GM12865 (cell line): ENCODE measurements at regions not wholly inside any gene's neighbourhood (a gene's known extent, or its start where the extent isn't known, plus 50 kb on each side); places are given as distances from the start of the nearest gene placed in this dataset.

Experiments used
- DNase-seq: peaks from one replicate; pipeline ENCODE4 v3.0.0; 2010; ENCODE audit warnings: low read depth
- H3K4me3 ChIP-seq: 2 replicates; pipeline ENCODE4 v1.5.1; 2011; ENCODE audit warnings: mild to moderate bottlenecking, low read depth, low read length, control low read depth
- TF ChIP-seq, protein P1 (sequence below): IDR thresholded peaks from 2 replicates; pipeline ENCODE4 v1.5.1; 2011; ENCODE audit warnings: low read length, control low read depth, low read depth, inconsistent platforms; ENCODE audit not compliant: insufficient read depth; ENCODE audit errors: missing control alignments

DNA sequence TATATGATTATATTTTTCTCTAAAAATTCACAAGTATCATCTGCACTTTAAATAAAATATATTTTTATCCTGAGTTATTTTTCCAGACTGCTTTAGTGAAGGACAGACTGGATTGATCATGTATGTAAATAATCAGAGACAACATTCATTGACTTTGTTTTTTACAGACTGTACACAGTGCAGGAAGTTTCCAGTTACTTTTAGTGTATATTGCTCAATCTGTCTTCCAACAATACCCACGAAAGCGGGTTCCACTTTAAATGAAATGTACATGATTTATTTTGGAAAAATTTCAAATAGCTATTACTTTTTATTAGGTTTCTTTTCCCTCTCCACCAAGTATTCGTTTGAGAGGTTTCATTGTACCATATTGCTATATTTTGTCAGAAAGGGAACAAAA is 497.0 kb downstream of the FSCB start:
- no peak overlapping the region for H3K4me3 ChIP-seq
- DNase-seq: no peak
- TF ChIP-seq, protein P1, sequence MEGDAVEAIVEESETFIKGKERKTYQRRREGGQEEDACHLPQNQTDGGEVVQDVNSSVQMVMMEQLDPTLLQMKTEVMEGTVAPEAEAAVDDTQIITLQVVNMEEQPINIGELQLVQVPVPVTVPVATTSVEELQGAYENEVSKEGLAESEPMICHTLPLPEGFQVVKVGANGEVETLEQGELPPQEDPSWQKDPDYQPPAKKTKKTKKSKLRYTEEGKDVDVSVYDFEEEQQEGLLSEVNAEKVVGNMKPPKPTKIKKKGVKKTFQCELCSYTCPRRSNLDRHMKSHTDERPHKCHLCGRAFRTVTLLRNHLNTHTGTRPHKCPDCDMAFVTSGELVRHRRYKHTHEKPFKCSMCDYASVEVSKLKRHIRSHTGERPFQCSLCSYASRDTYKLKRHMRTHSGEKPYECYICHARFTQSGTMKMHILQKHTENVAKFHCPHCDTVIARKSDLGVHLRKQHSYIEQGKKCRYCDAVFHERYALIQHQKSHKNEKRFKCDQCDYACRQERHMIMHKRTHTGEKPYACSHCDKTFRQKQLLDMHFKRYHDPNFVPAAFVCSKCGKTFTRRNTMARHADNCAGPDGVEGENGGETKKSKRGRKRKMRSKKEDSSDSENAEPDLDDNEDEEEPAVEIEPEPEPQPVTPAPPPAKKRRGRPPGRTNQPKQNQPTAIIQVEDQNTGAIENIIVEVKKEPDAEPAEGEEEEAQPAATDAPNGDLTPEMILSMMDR: no peak

DNA sequence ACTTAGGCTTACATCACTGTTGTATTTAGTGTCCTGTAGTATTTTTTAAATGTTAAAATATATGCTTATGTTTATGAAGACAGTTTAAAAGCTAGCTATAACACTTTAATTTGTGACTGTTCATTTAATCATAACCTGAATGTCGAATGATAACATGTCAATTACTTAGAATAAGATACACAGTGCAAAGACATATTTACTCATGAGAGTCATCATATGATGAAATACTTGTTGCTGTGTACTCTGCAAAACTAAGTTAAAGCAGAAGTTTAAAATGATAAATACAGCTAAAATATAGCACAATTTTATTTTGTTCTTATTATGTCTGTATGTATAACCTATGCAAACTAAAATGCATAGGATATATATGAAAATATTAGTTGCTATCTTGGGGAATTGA is 497.4 kb downstream of the FSCB start:
- no peak overlapping the region for H3K4me3 ChIP-seq
- DNase-seq: no peak
- TF ChIP-seq, protein P1: no peak

- H3K4me3 ChIP-seq: no peak overlapping the region
- DNase-seq: no peak
- TF ChIP-seq, protein P1: no peak
Measured at GRCh38 chr14:43988989-43989388, 518.1 kb downstream of the FSCB start.

GRCh38 chr14:43983721-43984120 is 523.4 kb downstream of the FSCB start:
- TF ChIP-seq, protein P1: no peak
- no peak overlapping the region for H3K4me3 ChIP-seq
- DNase-seq: no peak

DNA sequence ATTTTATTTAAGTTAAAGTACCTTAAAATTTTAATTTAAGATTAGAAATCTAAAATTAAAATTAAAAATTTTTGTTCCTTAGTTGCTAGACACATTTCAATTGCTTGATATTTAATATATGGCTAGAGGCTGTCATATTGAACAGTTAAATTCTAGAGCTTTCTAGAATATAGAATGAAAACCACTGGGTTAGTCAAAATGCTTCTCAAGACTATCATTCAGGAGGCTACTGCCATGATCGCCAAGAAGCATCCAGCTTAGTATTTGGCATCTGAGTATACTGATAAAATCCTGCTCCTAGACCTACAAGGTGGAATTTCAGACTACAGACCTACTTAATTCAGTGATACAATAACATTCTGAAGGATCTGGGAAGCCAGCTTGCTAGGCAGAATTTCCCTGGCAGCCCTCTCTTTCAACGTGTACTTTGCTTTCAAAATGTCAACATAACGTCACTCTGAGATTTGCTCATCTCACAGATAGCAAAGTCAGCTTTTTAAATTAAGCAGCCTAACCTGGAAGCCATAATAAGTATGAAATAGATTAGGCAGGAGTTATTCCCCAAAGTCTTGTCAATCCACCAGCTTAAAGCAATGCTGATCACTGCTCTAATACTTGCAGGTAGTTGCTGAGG is 525.8 kb downstream of the FSCB start:
- no peak for DNase-seq
- no peak overlapping the region for H3K4me3 ChIP-seq
- TF ChIP-seq, protein P1: no peak

GRCh38 chr14:43956741-43957140 is 550.3 kb downstream of the FSCB start:
- TF ChIP-seq, protein P1: no peak

DNA sequence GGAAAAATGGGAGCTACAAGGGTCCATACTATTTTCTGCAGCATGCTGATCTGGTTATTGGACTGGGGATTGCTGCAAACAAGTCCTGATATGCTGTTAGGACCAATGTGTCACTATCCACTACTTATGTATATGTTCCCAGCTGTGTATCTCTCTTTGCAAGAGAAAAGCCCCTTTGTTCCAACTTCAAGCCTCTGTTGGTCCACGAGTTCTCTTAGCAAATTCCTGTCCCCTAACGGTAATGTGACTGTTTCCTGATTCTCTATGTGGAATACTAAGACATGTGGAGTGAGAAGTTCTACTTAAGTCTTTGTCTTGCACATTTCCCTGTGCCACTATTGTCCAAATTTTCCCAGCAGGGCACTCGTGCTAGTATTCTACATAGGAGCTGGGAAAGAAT is 557.7 kb downstream of the FSCB start:
- TF ChIP-seq, protein P1: no peak
- no peak for DNase-seq
- H3K4me3 ChIP-seq: no peak overlapping the region

More at GRCh38 chr14:43956741-43957140, 550.3 kb downstream of the FSCB start:
- DNase-seq: no peak
- no peak overlapping the region for H3K4me3 ChIP-seq
